GM19324 (cell line): ENCODE measurements at regions not wholly inside any gene's neighbourhood (a gene's known extent, or its start where the extent isn't known, plus 50 kb on each side); places are given as distances from the start of the nearest gene placed in this dataset.

Experiments
- ATAC-seq: cut with Tn5 transposase; IDR thresholded peaks from one replicate; pipeline ENCODE4 v1.9.1; 2021; ENCODE audit warnings: mild to moderate bottlenecking, moderate library complexity; ENCODE audit not compliant: unreplicated experiment, low FRiP score

GRCh38 chr10:78782441-78782840 is 286.3 kb upstream of the ZMIZ1 start:
- ATAC-seq: no peak

DNA sequence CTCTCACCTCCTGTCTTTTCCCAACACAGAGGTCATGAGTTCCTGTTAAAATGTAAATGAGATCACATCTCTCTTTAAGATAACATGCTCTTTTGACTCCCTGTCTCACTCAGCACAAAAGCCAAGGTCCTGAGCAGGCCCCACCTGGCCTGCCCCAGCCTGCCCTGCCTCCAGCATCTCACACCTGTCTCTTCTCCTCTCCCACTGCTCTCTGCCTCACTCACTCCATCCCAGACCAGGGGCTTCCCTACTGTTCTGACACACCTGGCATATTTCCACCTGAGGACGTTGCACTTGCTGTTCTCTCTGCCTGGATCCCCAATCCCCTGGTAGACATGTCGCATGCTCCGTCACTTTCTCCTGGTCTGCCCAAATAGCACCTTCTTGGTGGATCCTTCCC is 285.0 kb upstream of the ZMIZ1 start:
- ATAC-seq: no peak

DNA sequence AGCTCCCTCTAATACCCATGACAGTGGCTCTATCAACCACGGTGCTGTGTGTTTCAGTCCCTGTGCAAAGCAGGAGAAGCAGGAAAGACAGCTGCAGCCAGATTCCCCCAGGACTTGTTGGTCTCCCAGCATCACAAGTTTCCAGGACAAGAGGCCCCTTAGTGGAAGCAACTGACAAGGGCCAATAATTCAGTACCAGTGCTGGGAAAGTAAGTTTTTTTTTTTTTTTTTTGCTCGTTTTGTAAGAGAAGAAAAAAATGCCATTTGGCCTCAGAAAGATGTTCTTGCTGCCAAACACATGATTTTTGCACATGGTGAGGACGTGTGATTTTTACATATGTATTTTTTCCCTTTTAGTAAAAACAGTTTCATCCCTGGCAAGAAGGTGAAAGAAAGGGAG is 284.2 kb upstream of the ZMIZ1 start:
- ATAC-seq: no peak

- ATAC-seq: no peak
These were observed 283.7 kb upstream of the ZMIZ1 start for GRCh38 chr10:78785066-78785465.

DNA sequence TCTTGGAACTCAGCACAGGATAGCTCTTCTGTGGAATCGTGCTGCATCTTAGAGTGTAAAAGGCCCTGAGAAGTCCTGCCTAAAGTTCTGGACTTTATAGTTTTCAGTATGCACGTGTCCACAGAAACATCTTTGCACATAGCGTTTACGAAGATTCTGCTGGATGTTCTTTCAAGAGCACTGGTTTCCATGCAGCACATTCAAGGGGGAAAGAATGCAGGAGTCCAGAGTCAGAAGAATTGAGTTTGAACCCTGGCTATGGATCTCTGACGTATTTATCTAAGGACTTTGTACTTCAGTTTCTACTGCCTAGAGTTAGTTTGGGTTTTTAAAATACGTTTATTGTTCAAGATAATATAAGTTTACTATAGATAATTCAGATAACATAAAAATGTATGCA is 282.8 kb upstream of the ZMIZ1 start:
- ATAC-seq: no peak

DNA sequence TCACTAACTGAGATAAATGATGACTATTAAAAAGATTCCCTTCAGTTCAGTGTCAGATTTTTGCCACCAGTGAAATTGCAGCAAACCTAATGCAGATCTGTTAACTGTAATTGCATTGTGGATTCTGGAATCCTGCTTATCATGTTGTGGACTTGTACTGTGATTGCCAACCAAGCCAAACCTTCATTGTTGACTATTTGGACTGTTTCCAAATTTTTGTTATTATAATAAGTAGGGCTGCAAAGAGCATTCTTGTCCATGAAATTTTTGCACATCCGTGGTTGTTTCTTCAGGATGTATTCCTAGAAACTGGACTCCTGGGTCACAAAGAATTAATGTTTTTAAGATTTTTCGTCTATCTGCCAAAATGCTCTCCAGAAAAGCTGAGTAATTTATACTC is 281.6 kb upstream of the ZMIZ1 start:
- ATAC-seq: no peak

DNA sequence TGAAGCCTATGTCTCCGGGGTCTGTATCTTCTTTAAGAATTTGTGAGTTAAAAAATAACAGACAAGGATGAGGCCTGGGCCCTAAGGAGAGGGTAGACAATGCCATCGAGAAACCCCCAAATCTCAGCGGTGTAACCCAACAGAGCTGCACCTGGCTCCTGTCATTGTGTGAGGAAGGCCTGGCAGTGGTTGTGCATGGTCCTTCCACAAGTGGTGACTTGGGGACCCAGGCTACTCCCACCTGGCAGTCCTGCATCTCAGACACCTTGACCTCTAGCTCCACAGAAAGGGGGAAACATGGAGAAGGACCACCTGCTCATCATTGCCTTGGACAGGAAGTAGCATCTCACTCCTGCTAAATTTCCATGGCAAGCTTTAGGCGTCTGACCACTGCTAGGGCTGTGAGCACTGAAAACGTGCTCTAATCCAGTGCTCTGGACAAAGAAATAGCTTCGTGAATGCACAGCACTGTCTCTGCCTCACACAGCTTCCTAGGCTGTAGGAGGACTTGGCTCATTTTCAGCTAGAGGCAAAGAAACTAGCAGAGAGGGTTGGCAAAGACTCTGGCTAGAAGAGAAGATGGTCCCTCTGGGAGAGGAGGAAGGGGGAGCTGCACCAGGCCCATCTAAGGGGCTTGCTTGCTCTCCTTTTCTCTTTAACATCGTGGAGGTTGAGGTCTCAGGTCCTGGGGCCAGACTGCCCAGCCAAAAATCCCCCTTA is 273.9 kb upstream of the ZMIZ1 start:
- ATAC-seq: no peak

GRCh38 chr10:78798976-78799730 is 269.6 kb upstream of the ZMIZ1 start:
- ATAC-seq: no peak

- no peak for ATAC-seq
These were observed 268.8 kb upstream of the ZMIZ1 start for GRCh38 chr10:78800006-78800405.

- no peak for ATAC-seq
These were observed 268.0 kb upstream of the ZMIZ1 start for GRCh38 chr10:78800535-78801320.

DNA sequence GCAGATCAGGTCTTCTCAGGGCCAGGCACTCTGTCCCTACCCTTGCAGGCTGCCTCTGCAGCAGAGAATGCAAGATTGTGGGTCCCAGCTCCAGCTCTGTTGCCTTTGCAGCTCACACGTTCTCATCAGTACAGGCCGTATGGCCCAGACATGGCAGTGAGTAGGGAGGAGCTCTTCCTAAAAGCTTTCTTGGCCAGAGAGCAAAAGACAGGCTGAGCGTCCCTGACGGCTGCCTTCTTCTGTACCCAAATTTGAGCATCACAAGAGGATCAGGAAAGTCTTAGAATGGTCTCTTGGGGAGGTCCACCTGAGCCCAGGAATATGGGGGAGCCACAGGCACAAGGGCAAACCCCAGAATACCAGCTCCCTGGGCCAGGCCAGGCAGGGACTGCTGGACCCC is 266.3 kb upstream of the ZMIZ1 start:
- ATAC-seq: no peak

DNA sequence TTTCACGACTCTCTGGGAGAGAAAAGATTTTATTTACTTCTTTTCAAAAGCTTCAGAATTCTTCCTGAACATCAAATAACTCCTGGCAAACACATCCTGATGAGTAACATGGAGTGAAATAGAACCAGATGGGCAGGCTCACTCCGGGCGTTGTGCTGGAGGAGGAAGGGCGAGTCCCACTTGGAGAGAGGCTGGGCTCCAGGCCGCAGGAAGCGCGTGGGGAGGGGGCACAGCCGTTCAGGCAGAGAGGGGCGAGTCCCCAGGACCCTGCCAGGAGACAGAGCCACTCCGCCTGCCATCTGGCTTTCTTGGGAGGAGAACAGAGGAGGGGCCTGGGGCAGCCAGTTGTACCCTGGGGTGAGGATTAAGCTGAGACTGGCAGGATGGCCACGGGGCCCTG is 265.9 kb upstream of the ZMIZ1 start:
- no peak for ATAC-seq

DNA sequence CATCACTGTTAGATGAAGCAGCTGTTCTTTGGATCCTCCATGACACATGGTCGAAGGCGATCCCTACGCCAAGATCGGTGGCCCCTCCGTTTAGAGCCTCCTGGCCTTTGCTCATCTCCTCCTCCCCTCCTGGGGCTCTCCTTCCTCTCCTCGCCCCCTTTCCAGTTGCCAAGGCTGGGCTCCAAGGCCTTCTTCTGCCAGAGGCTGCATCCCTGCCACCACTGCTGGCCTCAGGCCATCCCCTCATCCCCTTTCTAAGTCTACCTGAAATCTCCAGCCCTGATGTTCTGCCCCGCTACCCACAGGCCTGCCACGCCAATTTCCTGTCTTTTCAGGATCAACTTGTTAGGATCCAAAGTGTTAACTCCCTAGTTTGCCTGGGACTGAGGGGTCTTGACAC is 265.1 kb upstream of the ZMIZ1 start:
- ATAC-seq: no peak

DNA sequence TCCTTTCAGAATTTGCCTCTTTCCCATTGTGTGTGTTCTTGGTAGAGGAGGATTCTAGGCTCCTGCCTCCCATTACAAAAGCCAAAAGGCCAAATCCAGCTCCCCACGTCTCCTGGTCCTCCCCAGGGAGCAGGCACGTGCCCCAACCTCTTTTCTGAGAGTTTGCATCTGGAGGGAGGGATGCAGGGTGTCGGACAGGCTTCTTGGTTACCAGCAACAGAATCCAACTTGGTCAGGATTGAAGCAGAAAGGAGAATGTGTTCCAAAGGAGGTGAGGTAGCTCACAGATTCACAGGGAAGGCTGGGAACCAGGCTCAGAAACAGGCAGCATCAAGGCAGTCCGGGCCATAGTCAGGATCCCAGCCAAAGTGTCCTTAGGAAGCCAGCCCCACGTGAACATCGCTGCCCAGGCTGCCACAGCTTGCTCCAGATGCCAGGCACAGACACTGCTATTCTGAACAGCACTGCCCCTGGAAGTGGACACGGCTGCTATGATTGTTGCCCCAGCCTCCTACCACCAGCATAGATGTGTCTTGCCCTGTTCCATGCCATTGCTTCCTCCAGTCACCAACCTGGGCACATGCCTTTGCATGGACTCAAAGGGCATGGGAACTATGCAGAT is 264.2 kb upstream of the ZMIZ1 start:
- no peak for ATAC-seq

GRCh38 chr10:78805176-78805575 is 263.6 kb upstream of the ZMIZ1 start:
- no peak for ATAC-seq

GRCh38 chr10:78806681-78807221 is 262.0 kb upstream of the ZMIZ1 start:
- no peak for ATAC-seq

DNA sequence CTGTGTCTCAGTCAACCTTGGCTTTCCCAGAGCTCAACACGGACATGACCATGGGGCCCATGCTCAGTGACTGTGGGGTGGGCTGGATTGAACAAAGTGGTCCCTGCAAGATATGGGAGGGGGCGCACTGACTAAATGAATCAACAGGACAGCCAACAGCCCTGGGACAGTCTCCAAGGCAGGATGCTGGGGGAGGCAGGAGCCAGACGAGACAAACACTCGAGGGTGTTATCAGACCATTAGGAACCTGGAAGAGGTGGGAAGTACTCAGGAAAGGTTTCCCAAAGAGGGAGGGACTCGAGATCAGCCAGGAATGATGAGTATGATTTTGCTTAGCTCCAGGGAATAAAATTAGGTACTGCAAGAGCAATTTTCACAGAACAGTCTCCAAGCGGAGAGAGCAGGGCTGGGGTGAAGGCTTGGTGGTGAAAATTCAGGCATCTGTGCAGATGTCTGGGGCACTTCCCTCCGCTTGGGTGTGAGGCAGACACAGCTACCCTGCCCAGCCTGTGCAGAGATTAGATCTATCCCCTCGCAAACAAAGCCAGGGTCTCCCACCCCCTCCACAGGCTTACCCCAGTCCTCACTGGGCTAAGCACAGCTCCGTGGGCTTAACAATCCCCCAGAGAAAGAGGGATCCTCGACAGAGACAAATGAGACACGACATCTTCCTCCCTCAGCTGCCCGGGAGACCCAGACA is 261.1 kb upstream of the ZMIZ1 start:
- no peak for ATAC-seq

DNA sequence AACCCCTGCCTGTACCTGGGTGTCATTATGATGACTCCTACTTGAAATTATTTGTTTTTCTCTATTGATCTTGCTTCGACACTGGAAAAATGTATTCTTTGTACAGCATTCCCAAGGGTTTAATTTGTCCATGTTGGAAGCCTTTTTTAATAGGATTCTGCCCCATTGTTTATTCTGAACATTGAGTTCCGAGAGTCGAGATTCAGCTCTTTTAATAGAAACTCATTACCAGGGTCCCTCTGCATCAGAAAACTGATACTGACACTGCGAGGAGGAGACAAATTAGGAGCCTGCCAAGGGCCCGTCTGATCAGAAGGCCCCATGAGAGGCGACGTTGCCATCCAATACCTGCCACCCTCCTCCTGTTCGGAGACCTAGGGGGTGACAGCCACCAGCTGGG is 260.5 kb upstream of the ZMIZ1 start:
- no peak for ATAC-seq

DNA sequence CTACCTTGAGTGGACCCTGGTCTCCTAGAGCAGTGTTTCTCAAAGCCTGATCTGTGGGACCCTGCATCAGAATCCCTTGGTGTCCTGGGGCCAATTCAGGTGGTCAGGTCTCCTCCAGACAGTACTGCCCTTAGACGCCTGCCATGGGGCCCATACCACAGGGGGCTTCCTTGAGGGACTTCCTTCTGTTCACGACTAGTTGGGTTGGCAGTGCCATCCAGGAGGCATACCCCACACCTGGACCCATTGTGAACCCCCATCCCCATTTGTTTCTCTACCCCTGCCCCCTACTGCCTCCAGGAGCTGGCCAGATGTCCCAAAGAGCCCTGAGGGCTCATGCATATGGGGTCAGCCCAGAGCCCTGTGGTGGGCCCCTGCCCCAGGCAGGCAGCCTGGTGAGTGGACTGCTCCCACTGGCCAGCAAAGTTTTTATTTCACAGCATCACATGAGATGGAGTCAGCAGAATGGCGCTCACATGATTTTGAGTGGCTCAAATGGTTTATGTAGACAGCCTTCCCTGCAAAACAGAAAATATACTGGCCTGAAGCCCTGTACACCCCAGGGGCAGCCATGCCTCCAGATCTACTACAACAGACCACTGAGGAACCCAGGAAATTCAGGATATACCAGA is 259.9 kb upstream of the ZMIZ1 start:
- ATAC-seq: no peak

DNA sequence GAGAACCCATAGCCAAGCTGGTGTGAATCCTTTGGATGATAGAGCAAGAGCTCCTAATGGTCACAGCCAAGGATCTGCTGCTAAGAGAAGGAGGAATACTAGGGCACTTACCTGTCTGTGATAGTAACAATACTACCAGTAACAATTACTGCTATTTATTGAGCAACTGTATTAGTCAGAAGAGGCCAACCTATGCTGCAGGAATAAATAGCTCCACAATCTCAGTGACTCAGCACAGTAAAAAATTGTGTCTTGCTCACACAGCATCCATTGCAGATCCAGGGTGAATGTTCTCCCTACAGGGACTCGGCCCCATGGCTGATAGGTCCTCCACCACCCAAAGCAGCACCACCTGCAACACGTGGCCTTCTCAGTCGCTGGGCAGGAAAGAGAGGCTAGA is 257.6 kb upstream of the ZMIZ1 start:
- ATAC-seq: no peak
